Muscle layer of duodenum (tissue), 2 donors: ENCODE measurements at regions not wholly inside any gene's neighbourhood (a gene's known extent, or its start where the extent isn't known, plus 50 kb on each side); places are given as distances from the start of the nearest gene placed in this dataset.

Experiments
- H3K27ac ChIP-seq: one replicate; pipeline ENCODE4 v1.7.0; 2013; ENCODE audit warnings: mild to moderate bottlenecking, low read length
- H3K27me3 ChIP-seq: one replicate; pipeline ENCODE4 v1.7.0; 2013; ENCODE audit warnings: low read depth, mild to moderate bottlenecking, control low read depth, low read length
- H3K36me3 ChIP-seq, 2 donors: one replicate each; pipeline ENCODE4 v1.7.0; 2013; ENCODE audit warnings: low read length in 2 of 2, control low read depth in 1 of 2, mild to moderate bottlenecking in 1 of 2; ENCODE audit not compliant: insufficient read depth in 2 of 2, control insufficient read depth in 1 of 2
- H3K4me1 ChIP-seq, 2 donors: one replicate each; pipeline ENCODE4 v1.7.0; 2013; ENCODE audit warnings: low read length in 2 of 2, mild to moderate bottlenecking in 2 of 2, control low read depth in 1 of 2, moderate library complexity in 1 of 2; ENCODE audit not compliant: insufficient read depth in 2 of 2, control insufficient read depth in 1 of 2
- H3K4me3 ChIP-seq, 2 donors: one replicate each; pipeline ENCODE4 v1.7.0; 2013; ENCODE audit warnings: low read length in 2 of 2, low read depth in 1 of 2, mild to moderate bottlenecking in 1 of 2
- H3K9me3 ChIP-seq, 2 donors: one replicate each; pipeline ENCODE4 v1.7.0; 2013; ENCODE audit warnings: low read length in 2 of 2, control low read depth in 1 of 2, mild to moderate bottlenecking in 1 of 2; ENCODE audit not compliant: control insufficient read depth in 1 of 2
- donor health status: healthy.

DNA sequence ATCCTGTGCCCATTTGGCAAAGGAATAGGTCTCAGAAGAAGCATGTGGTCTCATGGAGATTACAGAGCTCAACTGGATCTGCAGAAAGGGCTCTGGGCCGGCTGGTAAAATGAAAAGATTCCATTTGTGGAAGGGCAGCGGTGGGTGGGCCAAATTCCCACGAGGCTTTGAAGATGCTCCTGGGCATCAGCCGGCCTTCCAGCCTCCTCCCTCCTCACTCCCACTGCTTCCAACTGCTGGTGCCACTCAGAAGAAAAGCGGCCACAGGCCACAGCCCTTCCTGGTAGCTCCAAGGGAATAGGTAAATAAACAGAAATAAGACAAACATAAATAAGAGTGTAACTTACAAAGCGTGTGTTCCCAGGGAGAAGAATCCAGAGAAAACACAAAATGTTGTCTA, 136.3 kb upstream of the SLC44A3 start:
- Histone ChIP-seq H3K27ac (no peak overlapping the region), H3K4me1 (no peaks in the 10 kb centered on the region), H3K4me3 (no peak overlapping the region), H3K9me3 (no peaks in the 10 kb centered on the region), H3K27me3 (no peaks in the 10 kb centered on the region), H3K36me3 (no peaks in the 10 kb centered on the region)

GRCh38 chr1:94680039-94680377, 138.4 kb upstream of the F3 start:
- Histone ChIP-seq H3K9me3 (no peaks in the 10 kb centered on the region), H3K4me1 (no peaks in the 10 kb centered on the region), H3K4me3 (no peak overlapping the region), H3K27me3 (no peaks in the 10 kb centered on the region), H3K36me3 (no peaks in the 10 kb centered on the region), H3K27ac (no peak overlapping the region)

GRCh38 chr1:94679332-94680038, 137.9 kb upstream of the F3 start:
- Histone ChIP-seq H3K4me1 (no peaks in the 10 kb centered on the region), H3K36me3 (no peaks in the 10 kb centered on the region), H3K27me3 (no peaks in the 10 kb centered on the region), H3K4me3 (no peak overlapping the region), H3K9me3 (no peaks in the 10 kb centered on the region), H3K27ac (no peak overlapping the region)

- Histone ChIP-seq H3K36me3 (no peaks in the 10 kb centered on the region), H3K27ac (peak overlapping the region; percentile 12), H3K9me3 (no peaks in the 10 kb centered on the region), H3K4me1 (no peaks in the 10 kb centered on the region), H3K4me3 (no peak overlapping the region), H3K27me3 (no peaks in the 10 kb centered on the region)
These were observed 136.8 kb upstream of the F3 start for GRCh38 chr1:94678202-94678848.

DNA sequence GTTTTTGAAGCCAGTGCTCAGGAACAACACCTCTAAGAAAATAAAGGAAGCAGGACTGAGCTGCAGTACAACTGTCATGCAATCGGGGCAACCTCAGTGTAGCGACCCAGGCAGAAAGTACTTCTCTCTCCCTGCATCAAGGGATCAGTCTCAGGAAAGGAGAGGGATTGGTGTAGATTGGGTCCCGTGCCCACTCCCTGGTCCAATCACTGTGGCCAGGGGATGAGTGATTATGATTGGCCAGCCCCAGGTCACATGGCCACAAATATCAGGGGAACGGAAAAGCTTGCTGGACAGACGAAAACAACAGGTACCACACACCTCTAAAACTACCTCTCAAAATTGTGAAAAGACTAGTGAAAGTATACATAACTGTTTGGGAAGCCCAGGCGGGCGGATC, 136.2 kb upstream of the F3 start:
- Histone ChIP-seq H3K36me3 (no peaks in the 10 kb centered on the region), H3K4me1 (no peaks in the 10 kb centered on the region), H3K4me3 (no peak overlapping the region), H3K27ac (no peak overlapping the region), H3K9me3 (no peaks in the 10 kb centered on the region), H3K27me3 (no peaks in the 10 kb centered on the region)

- Histone ChIP-seq H3K4me3 (no peak overlapping the region), H3K27me3 (no peaks in the 10 kb centered on the region), H3K9me3 (no peaks in the 10 kb centered on the region), H3K4me1 (no peaks in the 10 kb centered on the region), H3K27ac (peak overlapping the region; percentile 0), H3K36me3 (no peaks in the 10 kb centered on the region)
These were observed 135.5 kb upstream of the F3 start for GRCh38 chr1:94677087-94677486.

GRCh38 chr1:94676686-94677085, 135.1 kb upstream of the F3 start:
- Histone ChIP-seq H3K27ac (peak overlapping the region; percentile 0), H3K9me3 (no peaks in the 10 kb centered on the region), H3K27me3 (no peaks in the 10 kb centered on the region), H3K4me1 (no peaks in the 10 kb centered on the region), H3K4me3 (no peak overlapping the region), H3K36me3 (no peaks in the 10 kb centered on the region)

DNA sequence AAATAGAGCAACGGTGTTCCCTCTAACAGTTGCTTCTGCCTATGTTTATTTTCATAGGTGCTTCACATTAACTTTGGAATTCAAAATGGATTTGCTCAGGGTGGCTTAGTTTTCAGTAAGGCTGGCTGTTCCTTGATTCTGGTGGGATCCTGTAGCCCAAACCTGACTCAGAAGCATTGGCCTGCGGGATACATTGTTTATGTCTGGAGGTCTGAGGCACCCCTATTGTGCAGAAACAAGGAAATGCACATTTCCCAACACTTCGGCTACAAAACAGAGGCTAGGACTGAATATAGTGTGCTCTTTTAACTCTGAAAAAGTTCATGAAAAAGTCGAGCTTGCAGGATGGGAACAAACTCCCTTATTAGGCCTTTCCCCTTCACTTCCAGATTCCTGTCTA, 133.8 kb upstream of the F3 start:
- no peaks in the 10 kb centered on the region for H3K9me3 ChIP-seq
- H3K4me1 ChIP-seq: no peaks in the 10 kb centered on the region
- H3K36me3 ChIP-seq: no peaks in the 10 kb centered on the region
- no peaks in the 10 kb centered on the region for H3K27me3 ChIP-seq
- no peak overlapping the region for H3K4me3 ChIP-seq
- no peak overlapping the region for H3K27ac ChIP-seq

DNA sequence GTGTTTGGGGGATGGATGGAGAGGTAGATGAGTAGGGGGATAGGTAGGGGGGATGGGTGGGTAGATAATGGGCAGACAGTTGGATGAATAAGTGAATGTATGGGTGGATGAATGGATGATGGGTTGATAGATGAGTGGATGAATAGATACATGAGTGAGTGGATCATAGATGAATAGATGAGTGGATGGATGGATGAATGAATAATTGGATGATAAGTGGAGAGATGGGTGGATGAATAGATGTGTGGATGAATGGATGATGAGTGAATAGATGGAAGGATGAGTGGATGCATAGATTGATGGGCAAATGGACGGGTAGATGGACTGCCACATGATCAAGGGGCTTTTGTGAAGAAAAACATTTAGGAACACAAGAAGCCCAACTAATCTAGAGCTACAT, 133.3 kb upstream of the F3 start:
- Histone ChIP-seq H3K27ac (no peak overlapping the region), H3K4me3 (no peak overlapping the region), H3K9me3 (no peaks in the 10 kb centered on the region), H3K4me1 (no peaks in the 10 kb centered on the region), H3K27me3 (no peaks in the 10 kb centered on the region), H3K36me3 (no peaks in the 10 kb centered on the region)

GRCh38 chr1:94672934-94673333, 131.4 kb upstream of the F3 start:
- H3K9me3 ChIP-seq: no peaks in the 10 kb centered on the region
- no peaks in the 10 kb centered on the region for H3K4me1 ChIP-seq
- no peak overlapping the region for H3K4me3 ChIP-seq
- no peaks in the 10 kb centered on the region for H3K36me3 ChIP-seq
- H3K27ac ChIP-seq: no peak overlapping the region
- H3K27me3 ChIP-seq: no peaks in the 10 kb centered on the region

DNA sequence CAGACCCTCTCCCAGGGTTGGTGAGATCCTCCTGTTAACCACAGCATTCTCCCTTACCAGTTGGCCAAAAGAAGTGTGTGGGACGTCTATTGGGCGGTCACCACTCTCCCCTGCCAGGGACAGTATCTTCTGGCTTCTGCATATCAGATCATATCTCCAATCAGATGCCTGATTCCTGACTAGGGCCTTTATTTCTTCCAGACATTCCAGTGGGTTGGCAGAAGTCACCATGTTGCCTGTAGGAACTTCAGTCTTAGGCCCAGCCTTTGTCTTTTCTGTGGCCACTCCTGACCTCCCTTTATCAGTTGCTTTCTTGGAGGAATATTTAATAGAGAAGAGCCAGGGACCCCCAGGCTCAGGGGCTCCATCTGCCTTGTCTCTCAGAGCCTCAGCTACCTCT, 130.4 kb upstream of the F3 start:
- Histone ChIP-seq H3K36me3 (no peaks in the 10 kb centered on the region), H3K4me3 (no peak overlapping the region), H3K4me1 (no peaks in the 10 kb centered on the region), H3K27me3 (no peaks in the 10 kb centered on the region), H3K9me3 (no peaks in the 10 kb centered on the region), H3K27ac (no peak overlapping the region)

GRCh38 chr1:94670273-94670672, 128.7 kb upstream of the F3 start:
- Histone ChIP-seq H3K4me1 (no peaks in the 10 kb centered on the region), H3K36me3 (no peaks in the 10 kb centered on the region), H3K9me3 (no peaks in the 10 kb centered on the region)

More at GRCh38 chr1:94670273-94670672, 128.7 kb upstream of the F3 start:
- Histone ChIP-seq H3K27me3 (no peaks in the 10 kb centered on the region), H3K27ac (no peak overlapping the region), H3K4me3 (no peak overlapping the region)
